ENCODE measurements at regions not wholly inside any gene's neighbourhood (a gene's known extent, or its start where the extent isn't known, plus 50 kb on each side); places are given as distances from the start of the nearest gene placed in this dataset.

DNA sequence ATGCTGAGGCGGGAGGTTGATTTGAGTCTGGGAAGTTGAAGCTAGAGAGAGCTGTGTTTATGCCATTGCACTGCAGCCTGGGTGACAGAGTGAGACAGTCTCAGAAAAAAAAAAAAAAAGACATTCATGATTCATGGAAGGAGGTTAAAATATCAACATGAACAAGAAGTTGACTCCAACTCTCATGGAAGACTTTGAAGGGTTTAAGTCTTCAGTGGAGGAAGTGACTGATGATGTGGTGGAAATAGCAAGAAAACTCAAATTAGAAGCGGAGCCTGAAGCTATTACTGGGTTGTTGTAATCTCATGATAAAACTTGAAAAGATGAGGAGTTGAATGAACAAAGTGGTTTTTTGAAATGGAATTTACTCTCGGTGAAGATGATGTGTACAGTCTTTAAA, 491.8 kb downstream of the SQOR start:
- Histone ChIP-seq H4K20me1 (ENCODE audit: insufficient read depth, low read length) (no peaks in the 10 kb centered on the region), H3K4me3 (replicated peaks in 1 of 3; ENCODE audit: insufficient read depth in 1 of 3, low read depth in 2 of 3, low read length in 3 of 3) (no peak overlapping the region), H3K9me3 (ENCODE audit: low read length) (peaks cover 91% of the 10 kb centered on the region), H2AFZ (ENCODE audit: low read length) (no peak overlapping the region), H3K79me2 (ENCODE audit: insufficient read depth, low read length) (no peaks in the 10 kb centered on the region), H3K9ac (ENCODE audit: insufficient read depth, low read depth, low read length) (no peak overlapping the region), H3K36me3 (replicated peaks in 1 of 2; ENCODE audit: control insufficient read depth in 1 of 2, insufficient read depth in 2 of 2, low read length in 2 of 2) (no peaks in the 10 kb centered on the region), H3K4me2 (ENCODE audit: low read depth, low read length) (no peak overlapping the region), H3K4me1 (ENCODE audit: insufficient read depth, low read length) (no peaks in the 10 kb centered on the region), H3K27ac (ENCODE audit: extremely low read length, insufficient read depth, low read length) (no peak overlapping the region), H3K27me3 (ENCODE audit: control insufficient read depth in 1 of 2, insufficient read depth in 2 of 2, low read length in 2 of 2) (no peaks in the 10 kb centered on the region)
- ChIA-PET POLR2A (no interaction called here), CTCF (ENCODE audit: low intra/inter-chr PET ratio, low total read pairs) (no interaction called here)
- DNase-seq (ENCODE audit: low spot score), result no peak
- ATAC-seq, result no peak
- no TSS peak for BruUV-seq (replicated peaks)
- WGBS (ENCODE audit: low lambda C conversion rate), result 2% methylated on average over 3 of the region's 3 CpGs
- in situ Hi-C loops (cut with HindIII; ENCODE audit: extremely low pct_ligation_motif_present, low pct_unique_long_range_greater_than_20kb), result no loop called here
- TF ChIP-seq, protein P1, sequence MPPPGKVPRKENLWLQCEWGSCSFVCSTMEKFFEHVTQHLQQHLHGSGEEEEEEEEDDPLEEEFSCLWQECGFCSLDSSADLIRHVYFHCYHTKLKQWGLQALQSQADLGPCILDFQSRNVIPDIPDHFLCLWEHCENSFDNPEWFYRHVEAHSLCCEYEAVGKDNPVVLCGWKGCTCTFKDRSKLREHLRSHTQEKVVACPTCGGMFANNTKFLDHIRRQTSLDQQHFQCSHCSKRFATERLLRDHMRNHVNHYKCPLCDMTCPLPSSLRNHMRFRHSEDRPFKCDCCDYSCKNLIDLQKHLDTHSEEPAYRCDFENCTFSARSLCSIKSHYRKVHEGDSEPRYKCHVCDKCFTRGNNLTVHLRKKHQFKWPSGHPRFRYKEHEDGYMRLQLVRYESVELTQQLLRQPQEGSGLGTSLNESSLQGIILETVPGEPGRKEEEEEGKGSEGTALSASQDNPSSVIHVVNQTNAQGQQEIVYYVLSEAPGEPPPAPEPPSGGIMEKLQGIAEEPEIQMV (CRISPR knock-in tag; IDR thresholded peaks at IDR 0.05; ENCODE audit: low read depth), result no peak
- TF ChIP-seq AHR (CRISPR knock-in tag; IDR thresholded peaks at IDR 0.05) (no peak), ZNF12 (CRISPR knock-in tag; IDR thresholded peaks at IDR 0.05) (no peak), RAD21 (CRISPR knock-in tag; IDR thresholded peaks at IDR 0.05) (no peak), HMG20A (CRISPR knock-in tag; IDR thresholded peaks at IDR 0.05; ENCODE audit: borderline replicate concordance) (no peak)
- TF ChIP-seq, protein P2, sequence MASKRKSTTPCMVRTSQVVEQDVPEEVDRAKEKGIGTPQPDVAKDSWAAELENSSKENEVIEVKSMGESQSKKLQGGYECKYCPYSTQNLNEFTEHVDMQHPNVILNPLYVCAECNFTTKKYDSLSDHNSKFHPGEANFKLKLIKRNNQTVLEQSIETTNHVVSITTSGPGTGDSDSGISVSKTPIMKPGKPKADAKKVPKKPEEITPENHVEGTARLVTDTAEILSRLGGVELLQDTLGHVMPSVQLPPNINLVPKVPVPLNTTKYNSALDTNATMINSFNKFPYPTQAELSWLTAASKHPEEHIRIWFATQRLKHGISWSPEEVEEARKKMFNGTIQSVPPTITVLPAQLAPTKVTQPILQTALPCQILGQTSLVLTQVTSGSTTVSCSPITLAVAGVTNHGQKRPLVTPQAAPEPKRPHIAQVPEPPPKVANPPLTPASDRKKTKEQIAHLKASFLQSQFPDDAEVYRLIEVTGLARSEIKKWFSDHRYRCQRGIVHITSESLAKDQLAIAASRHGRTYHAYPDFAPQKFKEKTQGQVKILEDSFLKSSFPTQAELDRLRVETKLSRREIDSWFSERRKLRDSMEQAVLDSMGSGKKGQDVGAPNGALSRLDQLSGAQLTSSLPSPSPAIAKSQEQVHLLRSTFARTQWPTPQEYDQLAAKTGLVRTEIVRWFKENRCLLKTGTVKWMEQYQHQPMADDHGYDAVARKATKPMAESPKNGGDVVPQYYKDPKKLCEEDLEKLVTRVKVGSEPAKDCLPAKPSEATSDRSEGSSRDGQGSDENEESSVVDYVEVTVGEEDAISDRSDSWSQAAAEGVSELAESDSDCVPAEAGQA (IDR thresholded peaks at IDR 0.05; ENCODE audit: low read depth), result no peak
- TF ChIP-seq, protein P2 (CRISPR knock-in tag; IDR thresholded peaks at IDR 0.05; ENCODE audit: borderline replicate concordance), result no peak
- intact Hi-C loops (cut with micrococcal nuclease; ENCODE audit: unreplicated experiment), result no loop called here
- no peak for FAIRE-seq
